RPMI7951 (cell line): ENCODE measurements at regions not wholly inside any gene's neighbourhood (a gene's known extent, or its start where the extent isn't known, plus 50 kb on each side); places are given as distances from the start of the nearest gene placed in this dataset.
"Not testable (repeated sequence)": the region's sequence is repeated elsewhere in the genome, so short reads cannot be mapped to it uniquely, and the experiment has no call there.

Experiments used
- DNase-seq: peaks from one replicate; pipeline ENCODE4 v3.0.0-alpha.2; 2012; ENCODE audit warnings: low read depth

- DNase-seq, result not testable (repeated sequence)
These were observed 144.9 kb upstream of the APOOL start for GRCh38 chrX:84858771-84859170.

- DNase-seq, result no peak
These were observed 138.6 kb upstream of the APOOL start for GRCh38 chrX:84865113-84865512.

- DNase-seq, result not testable (repeated sequence)
These were observed 133.4 kb upstream of the APOOL start for GRCh38 chrX:84870281-84870680.

GRCh38 chrX:84872160-84872771 lies 131.4 kb upstream of the APOOL start:
- DNase-seq, result not testable (repeated sequence)

- no peak for DNase-seq
These were observed 130.5 kb upstream of the APOOL start for GRCh38 chrX:84873176-84873575.

- DNase-seq, result no peak
These were observed 126.8 kb upstream of the APOOL start for GRCh38 chrX:84876876-84877275.

- no peak for DNase-seq
These were observed 109.8 kb upstream of the APOOL start for GRCh38 chrX:84893897-84894296.

- DNase-seq, result no peak
These were observed 96.2 kb upstream of the APOOL start for GRCh38 chrX:84907324-84907968.

GRCh38 chrX:84909151-84909550 lies 94.5 kb upstream of the APOOL start:
- no peak for DNase-seq

GRCh38 chrX:84924624-84925023 lies 79.1 kb upstream of the APOOL start:
- DNase-seq, result no peak

GRCh38 chrX:84932814-84933213 lies 70.9 kb upstream of the APOOL start:
- DNase-seq, result no peak

- DNase-seq, result no peak
These were observed 69.6 kb upstream of the APOOL start for GRCh38 chrX:84933956-84934556.
